ENCODE measurements at regions not wholly inside any gene's neighbourhood (a gene's known extent, or its start where the extent isn't known, plus 50 kb on each side); places are given as distances from the start of the nearest gene placed in this dataset.

GRCh38 chr10:107978455-107978854 is 813.9 kb upstream of the SORCS1 start:
- no peak for TF ChIP-seq CTCF (conservative IDR thresholded peaks at IDR 0.05; ENCODE audit: low read depth in 2 of 2)
- no peak for TF ChIP-seq CREB1 (CRISPR knock-in tag; IDR thresholded peaks at IDR 0.05; ENCODE audit: low read depth)
- TF ChIP-seq POLR2AphosphoS5 (IDR thresholded peaks at IDR 0.05; ENCODE audit: low read depth) = no peak
- TF ChIP-seq EZH2phosphoT487 (IDR thresholded peaks at IDR 0.05; ENCODE audit: unreplicated experiment) = no peak
- no peak for TF ChIP-seq EZH2 (IDR thresholded peaks at IDR 0.05; ENCODE audit: low read depth, unreplicated experiment)
- TF ChIP-seq JUNB (IDR thresholded peaks at IDR 0.05; ENCODE audit: unreplicated experiment) = no peak
- no peak for TF ChIP-seq REST (IDR thresholded peaks at IDR 0.05; ENCODE audit: unreplicated experiment)
- no peak for TF ChIP-seq ETS1 (IDR thresholded peaks at IDR 0.05)

Measured in GM23338 (cell line).